Fibroblast of peridontal ligament (primary cell): ENCODE measurements at regions not wholly inside any gene's neighbourhood (a gene's known extent, or its start where the extent isn't known, plus 50 kb on each side); places are given as distances from the start of the nearest gene placed in this dataset.
"Not testable (repeated sequence)": the region's sequence is repeated elsewhere in the genome, so short reads cannot be mapped to it uniquely, and the experiment has no call there.

Experiments
- DNase-seq: peaks from one replicate; pipeline ENCODE4 v3.0.0-alpha.2; 2010; ENCODE audit errors: extremely low read depth

DNA sequence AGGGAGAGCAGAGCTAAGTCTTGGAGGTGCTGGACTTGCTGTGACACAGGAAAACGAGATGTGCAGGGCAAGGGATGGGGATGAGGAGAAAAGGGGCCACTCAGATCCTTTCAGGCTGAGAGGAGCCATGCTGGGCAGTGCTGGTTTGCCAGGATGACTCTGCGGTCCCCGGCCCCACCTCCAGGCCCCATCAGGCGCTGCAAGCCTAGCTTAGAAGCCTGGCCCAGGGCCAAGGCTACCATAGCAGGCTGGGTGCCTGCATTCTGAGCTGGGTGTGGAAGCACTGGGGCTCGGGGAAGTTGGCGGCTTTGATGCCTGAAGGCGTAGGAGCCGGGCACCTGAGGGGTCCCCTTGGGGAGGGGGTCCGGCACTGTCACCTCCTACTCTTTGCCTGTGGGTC, 341.2 kb upstream of the USP9Y start:
- no peak for DNase-seq

GRCh38 chrY:12360496-12360895, 340.5 kb upstream of the USP9Y start:
- DNase-seq = no peak

- DNase-seq = no peak
These were observed 335.6 kb upstream of the USP9Y start for GRCh38 chrY:12365311-12365910.

DNA sequence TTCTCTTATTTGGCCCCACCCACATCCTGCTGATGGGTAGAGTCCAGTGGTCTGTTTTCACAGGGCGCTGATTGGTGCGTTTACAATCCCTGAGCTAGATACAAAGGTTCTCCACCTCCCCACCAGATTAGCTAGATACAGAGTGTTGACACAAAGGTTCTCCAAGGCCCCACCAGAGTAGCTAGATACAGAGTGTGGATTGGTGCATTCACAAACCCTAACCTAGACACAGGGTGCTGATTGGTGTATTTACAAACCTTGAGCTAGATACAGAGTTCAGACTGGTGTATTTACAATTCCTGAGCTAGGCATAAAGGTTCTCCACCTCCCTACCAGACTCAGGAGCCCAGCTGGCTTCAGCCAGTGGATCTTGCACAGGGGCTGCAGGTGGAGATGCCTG, 326.4 kb upstream of the USP9Y start:
- not testable (repeated sequence) for DNase-seq

DNA sequence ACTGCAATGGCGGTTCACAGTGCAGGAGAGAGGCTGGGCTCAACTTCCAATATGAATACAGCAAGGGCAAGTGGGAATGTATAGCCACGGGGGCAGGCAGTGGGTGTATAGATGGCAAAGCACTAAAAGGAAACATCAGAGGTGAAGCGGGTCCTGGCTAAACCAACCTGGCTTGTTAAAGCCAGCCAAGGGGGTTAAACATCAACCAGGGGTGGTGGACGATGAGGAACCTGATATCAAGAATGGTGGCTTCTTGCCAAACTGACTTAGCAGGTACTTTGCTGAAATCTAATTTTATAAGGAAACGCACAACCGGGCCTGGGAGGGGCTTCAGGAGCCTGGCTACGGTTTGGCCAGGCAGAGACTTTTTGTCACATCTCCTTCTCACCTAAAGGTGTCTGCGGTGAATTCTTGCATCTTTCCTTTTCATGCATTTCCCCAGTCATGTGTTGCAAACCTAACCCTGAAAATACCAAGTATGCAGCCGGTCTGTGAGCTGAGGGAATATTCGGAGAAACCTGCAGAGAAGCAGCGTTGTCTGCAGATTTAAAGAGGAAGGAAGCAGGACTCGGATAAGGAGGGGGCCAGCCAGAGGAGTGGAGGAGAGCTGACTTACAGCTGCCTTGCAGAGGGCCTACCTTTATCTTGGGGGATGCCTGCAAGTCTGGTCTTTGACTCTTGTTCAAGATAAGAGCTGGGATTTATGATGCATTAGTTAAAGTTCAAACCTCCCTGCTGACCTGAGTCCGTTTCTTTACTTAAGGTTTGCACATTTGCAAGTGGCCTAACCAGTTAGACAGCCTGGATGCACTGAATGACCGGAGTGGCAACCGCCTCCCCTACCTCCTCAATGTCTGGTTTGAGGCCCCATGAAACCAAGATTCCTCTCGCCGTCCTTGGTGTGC, 309.1 kb upstream of the USP9Y start:
- DNase-seq = not testable (repeated sequence)

DNA sequence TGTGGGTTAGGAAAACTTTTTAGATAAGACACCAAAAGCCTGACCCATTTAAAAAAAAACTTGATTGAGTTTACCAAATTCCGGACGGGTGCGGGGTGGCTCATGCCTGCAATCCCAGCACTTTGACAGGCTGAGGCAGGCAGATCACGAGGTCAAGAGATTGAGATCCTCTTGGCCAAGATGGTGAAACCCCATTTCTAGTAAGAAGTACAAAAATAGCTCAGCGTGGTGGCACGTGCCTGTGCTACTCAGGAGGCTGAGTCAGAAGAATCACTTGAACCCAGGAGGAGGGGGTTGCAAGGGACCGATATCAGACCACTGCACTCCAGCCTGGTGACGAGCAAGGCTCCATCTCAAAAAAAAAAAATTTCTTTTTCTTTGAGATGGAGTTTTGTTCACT, 307.8 kb upstream of the USP9Y start:
- no peak for DNase-seq

DNA sequence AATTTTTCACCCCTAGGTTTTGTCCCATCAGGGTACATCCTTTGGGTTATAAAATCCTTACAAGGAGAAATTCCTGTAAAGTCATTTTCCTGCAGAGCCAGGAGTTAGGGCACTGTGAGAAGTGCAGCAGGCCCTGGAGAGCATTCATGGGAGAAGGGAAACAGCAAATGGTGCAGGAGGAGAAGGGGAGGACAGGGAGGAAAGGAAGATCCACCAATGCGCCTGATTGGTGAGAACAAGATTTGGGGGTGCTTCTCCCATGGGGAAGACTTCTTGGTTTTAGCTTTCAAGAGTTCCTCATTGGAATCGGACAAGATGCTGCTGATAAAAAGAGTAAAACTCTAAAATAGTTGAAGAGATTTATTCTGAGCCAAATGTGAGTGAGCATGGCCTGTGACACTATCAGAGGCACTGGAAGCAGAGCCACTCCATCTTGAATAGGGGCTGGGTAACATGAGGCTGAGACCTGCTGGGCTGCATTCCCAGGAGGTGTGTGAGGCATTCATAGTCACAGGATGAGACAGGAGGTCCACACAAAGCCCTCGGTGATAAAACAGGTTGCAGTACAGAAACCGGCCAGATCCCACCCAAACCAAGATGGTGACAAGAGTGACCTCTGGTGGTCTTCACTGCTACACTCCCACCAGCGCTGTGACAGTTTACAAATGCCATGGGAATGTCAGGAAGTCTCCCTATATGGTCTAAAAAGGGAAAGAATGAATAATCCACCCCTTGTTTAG, 305.5 kb upstream of the USP9Y start:
- not testable (repeated sequence) for DNase-seq

DNA sequence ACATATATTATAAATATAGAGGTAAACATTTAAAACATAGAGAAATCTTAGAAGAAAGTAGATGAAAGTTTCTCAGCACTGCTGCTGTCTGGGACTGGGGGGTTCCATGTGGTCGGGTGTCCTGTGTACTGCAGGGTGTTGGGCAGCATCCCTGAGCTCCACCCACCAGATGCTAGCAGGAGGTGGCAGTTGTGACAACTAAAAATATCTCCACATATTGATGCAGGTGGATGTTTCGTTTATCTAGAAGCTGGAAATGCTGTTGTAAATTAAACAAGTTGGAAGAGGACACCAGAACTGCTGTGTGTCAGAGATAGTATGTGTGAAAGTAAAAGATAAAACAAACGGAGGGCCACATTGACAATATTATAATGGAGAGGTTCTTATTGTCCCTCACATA, 297.1 kb upstream of the USP9Y start:
- no peak for DNase-seq

- DNase-seq = no peak
These were observed 292.8 kb upstream of the USP9Y start for GRCh38 chrY:12408236-12408635.

DNA sequence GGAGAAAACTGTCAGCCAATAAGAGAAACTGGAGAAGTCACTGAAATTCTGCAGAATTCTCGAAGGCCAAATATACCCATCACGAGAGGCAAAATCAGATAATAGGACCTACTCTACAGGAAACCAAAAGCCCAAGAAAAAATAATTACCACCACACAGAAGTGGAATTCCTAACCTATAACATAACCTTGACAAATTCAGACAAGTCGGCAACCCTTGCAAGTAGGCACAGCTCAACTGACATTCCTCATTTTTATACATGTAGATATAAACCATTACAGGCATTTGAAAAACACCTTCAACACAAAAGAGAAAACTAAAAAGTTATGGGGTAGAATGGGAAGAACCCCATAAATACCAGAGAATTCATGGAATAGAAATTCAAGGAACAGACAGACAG, 290.3 kb upstream of the USP9Y start:
- DNase-seq = no peak

DNA sequence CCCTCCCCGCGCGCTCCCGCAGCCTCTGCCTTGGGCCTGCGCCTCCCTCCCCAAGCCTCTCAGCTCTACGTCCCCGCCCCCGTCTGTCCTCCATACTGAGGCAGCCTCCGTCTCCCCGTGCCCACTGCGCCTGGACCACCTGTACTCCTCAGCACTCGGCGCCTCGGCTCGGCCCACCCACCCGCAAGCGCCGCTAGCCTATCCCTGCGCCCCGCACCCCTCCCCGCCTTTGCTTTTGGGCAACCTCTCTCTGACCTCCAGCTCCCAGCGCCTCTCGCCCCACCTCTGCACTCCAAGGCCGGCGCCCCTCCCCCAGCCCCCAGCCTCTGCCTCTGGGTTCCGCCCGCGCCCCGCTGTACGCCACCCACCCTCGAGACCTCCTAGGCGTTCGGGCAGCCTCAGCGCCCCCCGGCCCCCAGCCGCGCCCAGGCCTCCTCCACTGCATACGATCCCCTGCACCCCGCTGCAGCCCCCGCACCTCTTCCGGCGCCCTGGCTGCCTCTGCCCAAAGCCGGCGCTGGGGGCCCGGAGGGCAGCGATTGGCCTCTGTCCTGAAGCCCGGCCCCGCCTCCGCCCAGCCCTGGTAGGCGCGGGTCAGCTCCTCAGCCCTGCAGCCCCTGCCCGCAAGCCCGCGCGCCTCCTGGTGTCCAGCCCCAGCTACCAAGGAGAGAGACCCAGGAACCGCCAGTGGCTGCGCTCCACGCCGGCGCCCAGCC, 279.8 kb upstream of the USP9Y start:
- DNase-seq = no peak

DNA sequence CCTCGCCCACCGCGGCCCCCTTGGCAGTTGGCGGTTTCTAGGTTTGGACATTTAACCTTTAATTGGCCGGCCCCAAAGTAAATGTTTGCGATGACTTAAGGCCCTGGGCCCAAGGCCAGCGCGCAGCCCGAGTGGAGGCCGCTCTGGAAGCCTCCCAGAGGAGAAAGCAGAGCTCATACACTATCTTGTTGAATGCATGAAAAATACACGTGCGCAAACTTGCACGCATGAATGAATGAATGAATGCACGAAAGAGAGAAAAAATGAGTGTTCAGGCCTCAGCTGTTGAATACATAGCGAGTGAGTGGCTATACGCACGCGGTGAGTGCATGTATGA, 279.3 kb upstream of the USP9Y start:
- no peak for DNase-seq

DNA sequence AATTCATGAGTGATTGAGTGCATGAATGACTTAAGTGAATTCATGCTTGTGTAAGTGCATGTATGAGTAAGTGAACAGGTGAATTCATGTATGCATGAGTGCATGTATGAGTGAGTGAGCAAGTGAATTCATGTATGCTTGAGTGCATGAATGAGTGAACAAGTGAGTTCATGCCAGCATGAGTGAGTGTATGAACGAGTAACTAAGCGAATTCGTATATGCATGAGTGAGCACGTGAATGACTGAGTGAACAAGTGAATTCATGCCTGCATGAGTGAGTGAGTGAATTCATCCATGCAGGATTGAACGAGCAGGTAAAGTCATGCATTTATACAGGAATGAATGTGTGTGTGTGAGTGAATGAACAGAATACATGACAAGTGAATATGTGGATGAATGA, 278.5 kb upstream of the USP9Y start:
- DNase-seq = no peak

DNA sequence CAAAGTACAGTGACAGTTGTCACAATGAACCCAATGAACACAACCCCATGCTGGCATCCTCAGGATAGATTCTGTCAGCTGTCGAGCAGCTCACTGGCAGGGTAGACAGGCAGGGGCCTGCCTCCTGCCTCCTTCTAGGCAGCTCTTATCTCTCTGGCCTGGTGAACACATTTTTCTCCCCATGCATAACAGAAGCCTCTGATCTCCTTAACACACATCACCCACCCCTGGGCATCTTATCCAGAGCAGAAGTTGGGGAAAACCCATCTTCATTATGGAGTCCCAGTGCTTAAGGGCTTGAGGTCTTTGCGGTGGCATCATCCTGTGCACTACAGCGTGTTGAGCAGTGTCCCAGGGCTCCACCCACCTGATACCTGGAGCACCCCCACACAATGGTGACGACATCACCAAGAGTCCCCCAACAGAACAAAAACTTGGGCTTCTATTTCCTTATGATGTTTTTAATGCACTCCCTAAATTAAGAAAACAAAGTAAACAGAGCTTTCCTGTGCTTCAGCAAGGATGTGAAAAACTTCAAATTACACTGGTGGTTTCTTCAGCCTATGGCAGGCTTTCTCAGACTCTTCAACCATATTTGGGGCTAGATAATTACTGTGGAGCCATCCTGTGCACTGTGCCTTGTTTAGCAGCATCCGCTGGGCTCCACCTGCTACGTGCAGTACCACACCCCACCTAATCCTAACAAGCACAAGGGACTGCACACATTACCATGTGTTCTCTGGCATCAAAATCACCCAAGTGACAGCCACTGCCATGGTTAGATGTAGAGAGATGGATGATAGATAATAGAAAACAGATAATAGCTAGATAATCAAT, 277.4 kb upstream of the USP9Y start:
- DNase-seq = no peak

DNA sequence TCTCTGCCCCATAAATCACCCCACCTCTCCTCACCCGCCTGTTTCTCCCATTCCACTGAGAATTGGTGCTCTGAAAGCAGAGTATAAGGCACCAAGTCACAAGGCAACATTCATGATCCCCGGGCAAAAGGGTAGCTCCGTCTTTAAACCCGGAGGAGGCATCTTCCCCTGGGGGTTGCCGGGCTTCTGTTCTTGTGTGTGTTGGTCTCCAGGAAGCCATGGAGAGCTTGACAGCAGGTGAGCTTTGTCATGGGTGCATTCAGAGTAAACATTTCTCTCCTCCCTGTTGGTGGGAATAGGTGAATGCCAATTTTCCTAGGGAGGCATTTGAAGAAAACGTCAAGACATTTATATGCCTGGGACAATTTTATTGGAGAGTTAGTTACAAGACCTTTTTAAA, 275.5 kb upstream of the USP9Y start:
- DNase-seq = no peak

GRCh38 chrY:12427361-12427760, 273.7 kb upstream of the USP9Y start:
- no peak for DNase-seq

DNA sequence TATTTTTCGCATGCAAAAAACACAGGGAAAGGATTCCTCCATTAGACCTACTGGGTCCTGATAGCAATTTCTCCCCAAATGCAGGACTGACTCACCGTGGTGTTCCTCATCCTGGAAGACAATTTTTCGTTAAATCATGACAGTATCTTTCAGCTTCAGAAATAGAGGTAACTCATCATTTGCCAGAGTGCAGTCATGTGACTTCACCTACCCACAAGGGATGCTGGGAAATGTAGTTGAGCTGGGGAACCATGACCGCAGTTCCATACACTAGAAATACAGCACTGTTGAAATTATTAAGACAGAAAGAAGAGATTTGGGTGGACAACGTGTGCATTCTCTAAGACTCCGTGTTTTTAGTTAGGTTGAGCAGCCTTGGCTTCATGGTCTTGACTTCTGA, 269.5 kb upstream of the USP9Y start:
- no peak for DNase-seq

DNA sequence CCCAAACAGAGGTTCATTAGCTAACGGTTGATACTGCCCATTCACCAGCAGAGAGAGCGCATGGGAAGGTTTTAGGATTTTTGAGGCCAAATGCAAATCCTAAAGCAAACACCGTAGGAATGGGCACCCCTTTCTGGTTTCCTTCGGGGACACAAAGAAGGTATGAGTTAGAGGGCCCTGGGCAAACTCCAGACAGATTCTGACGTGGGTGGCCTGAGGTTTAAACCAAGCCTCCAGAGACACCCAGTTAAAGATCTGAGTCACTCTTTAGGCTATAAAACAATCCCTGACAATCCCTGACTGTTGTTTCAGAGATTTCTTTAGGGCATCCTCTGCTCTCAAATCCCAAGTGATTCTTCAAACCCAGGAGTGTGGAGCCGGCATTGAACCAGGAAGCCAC, 262.2 kb upstream of the USP9Y start:
- not testable (repeated sequence) for DNase-seq

GRCh38 chrY:12444200-12444599, 256.8 kb upstream of the USP9Y start:
- no peak for DNase-seq

DNA sequence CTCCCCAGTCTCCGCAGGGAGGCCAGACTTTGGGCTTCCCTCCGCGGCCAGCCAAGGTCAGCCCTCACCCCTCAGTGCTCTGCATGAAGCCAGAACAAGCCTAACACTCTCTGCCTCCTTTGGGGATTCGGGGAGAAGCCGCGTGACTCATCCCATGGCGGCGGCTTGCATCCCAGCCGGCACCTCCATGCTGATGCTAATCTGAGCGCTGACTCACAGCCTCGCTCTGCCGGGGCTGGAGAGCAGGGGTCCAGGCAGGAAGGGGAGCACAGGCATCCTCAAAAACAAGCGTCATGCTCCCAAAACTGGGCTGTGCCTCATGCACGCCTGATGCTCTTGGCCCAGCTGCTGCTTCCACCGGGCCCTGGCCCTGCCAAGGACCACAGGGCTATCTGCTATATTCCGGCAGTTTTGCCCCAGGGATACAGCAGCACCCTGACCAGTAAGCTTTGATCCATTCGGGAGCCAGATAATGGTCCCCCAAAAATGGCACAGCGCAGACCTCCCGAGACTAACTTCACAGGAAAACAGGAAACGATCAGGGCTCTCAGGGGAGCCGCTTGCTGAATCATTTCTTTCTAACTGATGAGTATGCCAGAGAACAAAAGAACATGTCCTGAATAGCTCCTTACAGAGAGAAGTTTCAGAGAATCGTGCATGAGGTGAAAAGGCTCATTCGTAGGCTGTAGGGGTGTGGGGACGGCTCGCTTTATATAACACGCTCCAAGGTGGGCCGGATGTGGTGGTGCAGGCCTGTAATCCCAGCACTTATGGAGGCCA, 254.4 kb upstream of the USP9Y start:
- DNase-seq = not testable (repeated sequence)
